Uterus (tissue), 3 donors: ENCODE measurements at regions not wholly inside any gene's neighbourhood (a gene's known extent, or its start where the extent isn't known, plus 50 kb on each side); places are given as distances from the start of the nearest gene placed in this dataset.

Experiments
- DNase-seq, 2 donors: peaks; one replicate each; pipeline ENCODE4 v3.0.0-alpha.2; 2019 to 2020
- H3K27ac ChIP-seq, 2 donors: fragments of 200-600 bp; sonication (generic); 1 replicate in 1 of 2; 2 replicates in 1 of 2; pipeline ENCODE4 v1.5.1; 2016 to 2018
- H3K27me3 ChIP-seq, 2 donors: fragments of 200-600 bp; sonication (generic); one replicate each; pipeline ENCODE4 v1.5.1; 2018 to 2019; ENCODE audit warnings: control low read depth in 1 of 2
- H3K36me3 ChIP-seq, 2 donors: fragments of 200-600 bp; sonication (generic); one replicate each; pipeline ENCODE4 v1.5.1; 2019; ENCODE audit warnings: control low read depth in 1 of 2
- H3K4me1 ChIP-seq, 2 donors: fragments of 200-600 bp; sonication (generic); one replicate each; pipeline ENCODE4 v1.5.1; 2018 to 2019; ENCODE audit warnings: control low read depth in 1 of 2
- H3K4me3 ChIP-seq, 2 donors: fragments of 200-600 bp; sonication (generic); 1 replicate in 1 of 2; 2 replicates in 1 of 2; pipeline ENCODE4 v1.5.1; 2018 to 2019; ENCODE audit warnings: mild to moderate bottlenecking in 1 of 2
- H3K9me3 ChIP-seq, 2 donors: fragments of 200-600 bp; sonication (generic); one replicate each; pipeline ENCODE4 v1.5.1; 2019; ENCODE audit warnings: control low read depth in 1 of 2
- POLR2A ChIP-seq, 2 donors: fragments of 450-650 bp; IDR thresholded peaks; one replicate each; pipeline ENCODE4 v1.6.1; 2016; ENCODE audit warnings: antibody characterized with exemption in 2 of 2, mild to moderate bottlenecking in 1 of 2, moderate library complexity in 1 of 2
- intact Hi-C: fragments of 100-400 bp; cut with DNase I; formaldehyde crosslinking; loops from one replicate; pipeline ENCODE4 v1.15.1; 2023; ENCODE audit warnings: low total_unique reads
- TF ChIP-seq, protein P1 (sequence below), 4 experiments: fragments of 200-600 bp in 2 of 4; fragments of 450-650 bp in 2 of 4; sonication (generic) in 2 of 4; IDR thresholded peaks; one replicate each; pipeline ENCODE4 v1.5.1; 2016 to 2019; ENCODE audit warnings: antibody characterized with exemption in 4 of 4, mild to moderate bottlenecking in 2 of 4, moderate library complexity in 1 of 4
- donor health status: DM: yes; HTN: yes; CAD: no.

DNA sequence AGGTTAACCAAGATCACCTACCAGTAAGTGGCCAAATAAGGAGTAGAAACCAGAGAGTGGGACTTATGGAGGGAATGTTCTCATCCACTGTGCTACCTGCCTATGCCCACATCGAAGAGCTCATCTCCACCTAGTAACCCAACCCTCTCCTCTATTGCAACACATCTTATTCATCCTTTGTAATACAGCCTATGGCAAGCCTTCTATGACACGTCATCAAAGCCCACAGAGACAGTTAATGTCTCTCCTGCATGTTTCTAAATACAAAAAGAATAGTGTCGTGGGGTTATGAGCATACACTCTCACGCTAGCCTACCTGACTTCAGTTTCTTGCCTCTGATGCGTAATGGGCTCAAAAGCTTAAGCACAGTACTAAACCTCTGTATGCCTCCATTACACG, 1158.1 kb upstream of the TENM4 start:
- intact Hi-C loops: no loop called here
- TF ChIP-seq, protein P1, sequence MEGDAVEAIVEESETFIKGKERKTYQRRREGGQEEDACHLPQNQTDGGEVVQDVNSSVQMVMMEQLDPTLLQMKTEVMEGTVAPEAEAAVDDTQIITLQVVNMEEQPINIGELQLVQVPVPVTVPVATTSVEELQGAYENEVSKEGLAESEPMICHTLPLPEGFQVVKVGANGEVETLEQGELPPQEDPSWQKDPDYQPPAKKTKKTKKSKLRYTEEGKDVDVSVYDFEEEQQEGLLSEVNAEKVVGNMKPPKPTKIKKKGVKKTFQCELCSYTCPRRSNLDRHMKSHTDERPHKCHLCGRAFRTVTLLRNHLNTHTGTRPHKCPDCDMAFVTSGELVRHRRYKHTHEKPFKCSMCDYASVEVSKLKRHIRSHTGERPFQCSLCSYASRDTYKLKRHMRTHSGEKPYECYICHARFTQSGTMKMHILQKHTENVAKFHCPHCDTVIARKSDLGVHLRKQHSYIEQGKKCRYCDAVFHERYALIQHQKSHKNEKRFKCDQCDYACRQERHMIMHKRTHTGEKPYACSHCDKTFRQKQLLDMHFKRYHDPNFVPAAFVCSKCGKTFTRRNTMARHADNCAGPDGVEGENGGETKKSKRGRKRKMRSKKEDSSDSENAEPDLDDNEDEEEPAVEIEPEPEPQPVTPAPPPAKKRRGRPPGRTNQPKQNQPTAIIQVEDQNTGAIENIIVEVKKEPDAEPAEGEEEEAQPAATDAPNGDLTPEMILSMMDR (IDR thresholded peaks at IDR 0.05): no peak
- no peak for TF ChIP-seq POLR2A (IDR thresholded peaks at IDR 0.05)
- no peak overlapping the region for H3K4me3 ChIP-seq

DNA sequence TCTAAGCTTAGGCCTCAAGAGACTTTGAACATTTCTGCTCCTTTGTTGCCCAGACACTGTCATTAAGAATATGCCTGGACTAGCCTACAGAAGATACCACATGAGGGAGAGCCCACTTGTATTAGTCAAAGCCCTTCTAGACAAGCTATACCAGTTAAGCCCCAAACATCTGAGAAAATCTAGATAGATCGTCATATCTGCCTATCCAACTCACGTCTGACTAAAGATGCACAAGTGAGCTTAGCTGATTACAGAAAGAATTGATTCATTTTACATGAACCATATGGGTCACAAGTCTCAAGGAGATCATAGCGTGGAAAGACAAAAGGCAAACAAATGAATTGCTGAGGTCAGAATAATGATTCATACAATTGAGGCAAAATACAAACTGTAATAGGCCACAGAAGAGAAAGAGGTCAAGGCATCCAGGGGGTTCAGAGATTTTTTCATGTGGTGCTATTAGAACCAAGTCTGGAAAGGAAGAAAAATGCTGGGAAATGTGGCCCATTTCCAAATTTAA, 1155.5 kb upstream of the TENM4 start:
- no peaks in the 10 kb centered on the region for H3K36me3 ChIP-seq
- no peaks in the 10 kb centered on the region for H3K27me3 ChIP-seq
- no peak for DNase-seq
- H3K4me1 ChIP-seq: no peaks in the 10 kb centered on the region
- H3K9me3 ChIP-seq: no peaks in the 10 kb centered on the region
- no peak for TF ChIP-seq POLR2A (IDR thresholded peaks at IDR 0.05)
- no peak overlapping the region for H3K27ac ChIP-seq
- no peak overlapping the region for H3K4me3 ChIP-seq
- intact Hi-C loops: no loop called here

More for the DNA sequence above, 1158.1 kb upstream of the TENM4 start:
- H3K9me3 ChIP-seq: no peaks in the 10 kb centered on the region
- H3K27me3 ChIP-seq: no peaks in the 10 kb centered on the region
- no peaks in the 10 kb centered on the region for H3K4me1 ChIP-seq
- no peak overlapping the region for H3K27ac ChIP-seq
- no peaks in the 10 kb centered on the region for H3K36me3 ChIP-seq
- no peak for DNase-seq

DNA sequence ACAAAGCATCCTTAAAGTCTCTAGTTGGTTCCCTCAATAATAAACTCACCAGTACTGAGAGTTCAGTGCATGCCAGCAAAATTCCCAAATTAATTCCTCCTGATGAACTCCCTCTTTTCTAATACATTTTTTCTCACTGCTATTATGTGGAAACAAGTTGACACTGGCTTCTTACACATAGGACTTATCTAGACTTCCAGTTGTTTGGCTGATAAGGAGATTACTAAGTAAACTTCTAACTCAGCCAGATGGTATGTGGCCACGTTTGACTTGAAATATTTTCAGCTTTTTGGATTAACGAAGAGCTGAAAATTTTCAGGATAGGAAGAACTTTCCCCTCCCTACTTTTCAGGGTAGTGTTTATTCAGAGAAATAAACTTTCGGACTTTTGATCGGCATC, 1154.2 kb upstream of the TENM4 start:
- intact Hi-C loops: no loop called here
- no peak for TF ChIP-seq POLR2A (IDR thresholded peaks at IDR 0.05)
- TF ChIP-seq, protein P1 (IDR thresholded peaks at IDR 0.05): no peak
- Histone ChIP-seq H3K27ac (no peak overlapping the region), H3K4me3 (no peak overlapping the region), H3K27me3 (no peaks in the 10 kb centered on the region), H3K9me3 (no peaks in the 10 kb centered on the region), H3K36me3 (no peaks in the 10 kb centered on the region), H3K4me1 (no peaks in the 10 kb centered on the region)
- DNase-seq: no peak

DNA sequence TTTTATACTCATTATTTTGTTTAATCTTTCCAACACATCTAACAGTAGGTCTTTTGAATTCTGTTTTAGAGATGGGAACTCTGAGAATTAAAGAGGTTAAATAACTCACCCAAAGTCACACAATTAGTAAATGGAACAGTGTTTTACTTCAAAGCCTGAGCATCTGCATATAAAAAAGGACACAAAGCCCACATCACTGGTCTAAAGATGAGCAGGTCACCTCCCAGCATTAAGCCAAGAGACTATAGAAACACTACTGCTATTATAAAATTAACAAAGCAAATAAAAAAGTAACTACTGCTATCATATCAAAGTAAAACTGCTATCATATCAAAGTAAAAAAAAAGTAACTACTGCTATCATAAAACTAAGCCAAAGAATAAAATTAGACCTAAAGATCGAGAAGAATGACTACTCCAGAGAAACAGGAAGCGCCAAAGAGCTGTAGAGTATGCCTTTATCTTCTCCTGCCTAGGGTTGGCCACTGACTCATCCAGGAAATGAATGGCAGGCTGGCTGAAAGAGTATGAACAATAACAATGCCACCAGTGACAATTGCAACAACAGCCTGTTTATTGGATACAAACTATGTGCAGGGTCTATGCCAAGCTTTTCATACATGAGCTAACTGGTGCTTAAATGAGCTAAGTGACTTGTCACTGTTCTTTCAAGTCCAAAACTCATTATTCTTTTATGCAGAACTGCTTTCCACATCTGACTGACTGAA, 1153.0 kb upstream of the TENM4 start:
- Histone ChIP-seq H3K27ac (no peak overlapping the region), H3K9me3 (no peaks in the 10 kb centered on the region), H3K36me3 (no peaks in the 10 kb centered on the region), H3K4me3 (no peak overlapping the region), H3K27me3 (no peaks in the 10 kb centered on the region), H3K4me1 (no peaks in the 10 kb centered on the region)
- no peak for DNase-seq
- intact Hi-C loops: no loop called here
- no peak for TF ChIP-seq POLR2A (IDR thresholded peaks at IDR 0.05)
- TF ChIP-seq, protein P1 (IDR thresholded peaks at IDR 0.05): no peak

DNA sequence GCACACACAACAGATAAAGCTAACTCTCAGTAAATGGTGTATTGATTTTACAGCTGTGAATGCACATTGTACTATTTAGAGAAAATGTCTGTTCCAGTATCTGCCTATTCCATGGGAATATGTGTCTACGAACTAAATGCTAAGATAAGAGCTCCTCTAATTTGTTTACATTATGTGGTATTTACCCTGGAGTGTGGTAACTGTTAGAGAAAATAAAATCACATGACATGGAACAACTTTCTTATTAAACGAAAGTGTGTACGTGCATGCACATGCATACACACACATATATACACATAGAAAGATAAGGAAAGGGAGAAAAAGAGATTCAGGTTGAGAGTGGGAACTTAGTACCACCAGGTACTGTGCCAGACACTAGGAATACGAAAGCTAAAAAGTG, 1151.7 kb upstream of the TENM4 start:
- no peaks in the 10 kb centered on the region for H3K4me1 ChIP-seq
- H3K9me3 ChIP-seq: no peaks in the 10 kb centered on the region
- intact Hi-C loops: no loop called here
- H3K4me3 ChIP-seq: no peak overlapping the region
- no peaks in the 10 kb centered on the region for H3K27me3 ChIP-seq
- DNase-seq: no peak
- no peak overlapping the region for H3K27ac ChIP-seq
- no peaks in the 10 kb centered on the region for H3K36me3 ChIP-seq
- no peak for TF ChIP-seq POLR2A (IDR thresholded peaks at IDR 0.05)
- TF ChIP-seq, protein P1 (IDR thresholded peaks at IDR 0.05): no peak
